ENCODE measurements at regions not wholly inside any gene's neighbourhood (a gene's known extent, or its start where the extent isn't known, plus 50 kb on each side); places are given as distances from the start of the nearest gene placed in this dataset.
"Not testable (repeated sequence)": the region's sequence is repeated elsewhere in the genome, so short reads cannot be mapped to it uniquely, and the experiment has no call there.

- DNase-seq (ENCODE audit: low spot score) = not testable (repeated sequence)
These were observed 220.3 kb downstream of the NPR3 start for GRCh38 chr5:32931438-32931837.

- DNase-seq (ENCODE audit: low spot score) = no peak
These were observed 221.3 kb downstream of the NPR3 start for GRCh38 chr5:32932241-32932935.

- no peak for DNase-seq (ENCODE audit: low spot score)
These were observed 222.6 kb downstream of the NPR3 start for GRCh38 chr5:32933692-32934091.

GRCh38 chr5:32934529-32934928 lies 223.4 kb downstream of the NPR3 start:
- DNase-seq (ENCODE audit: low spot score) = no peak

GRCh38 chr5:32935283-32935682 lies 224.2 kb downstream of the NPR3 start:
- DNase-seq (ENCODE audit: low spot score) = no peak

GRCh38 chr5:32936329-32936728 lies 225.2 kb downstream of the NPR3 start:
- DNase-seq (ENCODE audit: low spot score) = no peak

- peak; percentile 23 for DNase-seq (ENCODE audit: low spot score)
These were observed 231.3 kb downstream of the NPR3 start for GRCh38 chr5:32942225-32942989.

- no peak for DNase-seq (ENCODE audit: low spot score)
These were observed 238.3 kb downstream of the NPR3 start for GRCh38 chr5:32949286-32949970.

- no peak for DNase-seq (ENCODE audit: low spot score)
These were observed 239.9 kb downstream of the NPR3 start for GRCh38 chr5:32951003-32951402.

- DNase-seq (ENCODE audit: low spot score) = no peak
These were observed 240.8 kb downstream of the NPR3 start for GRCh38 chr5:32951878-32952277.

- not testable (repeated sequence) for DNase-seq (ENCODE audit: low spot score)
These were observed 241.3 kb downstream of the NPR3 start for GRCh38 chr5:32952421-32952820.

- DNase-seq (ENCODE audit: low spot score) = no peak
These were observed 242.6 kb downstream of the NPR3 start for GRCh38 chr5:32953694-32954093.

- DNase-seq (ENCODE audit: low spot score) = no peak
These were observed 244.7 kb downstream of the NPR3 start for GRCh38 chr5:32955814-32956213.

- DNase-seq (ENCODE audit: low spot score) = no peak
These were observed 249.4 kb downstream of the NPR3 start for GRCh38 chr5:32960340-32961058.

GRCh38 chr5:32961059-32961415 lies 249.9 kb downstream of the NPR3 start:
- DNase-seq (ENCODE audit: low spot score) = no peak

GRCh38 chr5:32964261-32964660 lies 253.1 kb downstream of the NPR3 start:
- DNase-seq (ENCODE audit: low spot score) = no peak

GRCh38 chr5:32973646-32974045 lies 262.5 kb downstream of the NPR3 start:
- no peak for DNase-seq (ENCODE audit: low spot score)

GRCh38 chr5:32975656-32976375 lies 264.7 kb downstream of the NPR3 start:
- no peak for DNase-seq (ENCODE audit: low spot score)

GRCh38 chr5:32981061-32981460 lies 269.9 kb downstream of the NPR3 start:
- DNase-seq (ENCODE audit: low spot score) = no peak

- no peak for DNase-seq (ENCODE audit: low spot score)
These were observed 273.9 kb downstream of the NPR3 start for GRCh38 chr5:32984851-32985610.

GRCh38 chr5:32989815-32990214 lies 278.7 kb downstream of the NPR3 start:
- no peak for DNase-seq (ENCODE audit: low spot score)
